ENCODE measurements at regions not wholly inside any gene's neighbourhood (a gene's known extent, or its start where the extent isn't known, plus 50 kb on each side); places are given as distances from the start of the nearest gene placed in this dataset.
"Not testable (repeated sequence)": the region's sequence is repeated elsewhere in the genome, so short reads cannot be mapped to it uniquely, and the experiment has no call there.

GRCh38 chr12:111247083-111247783, 121.7 kb downstream of the PHETA1 start:
- no peak for DNase-seq

DNA sequence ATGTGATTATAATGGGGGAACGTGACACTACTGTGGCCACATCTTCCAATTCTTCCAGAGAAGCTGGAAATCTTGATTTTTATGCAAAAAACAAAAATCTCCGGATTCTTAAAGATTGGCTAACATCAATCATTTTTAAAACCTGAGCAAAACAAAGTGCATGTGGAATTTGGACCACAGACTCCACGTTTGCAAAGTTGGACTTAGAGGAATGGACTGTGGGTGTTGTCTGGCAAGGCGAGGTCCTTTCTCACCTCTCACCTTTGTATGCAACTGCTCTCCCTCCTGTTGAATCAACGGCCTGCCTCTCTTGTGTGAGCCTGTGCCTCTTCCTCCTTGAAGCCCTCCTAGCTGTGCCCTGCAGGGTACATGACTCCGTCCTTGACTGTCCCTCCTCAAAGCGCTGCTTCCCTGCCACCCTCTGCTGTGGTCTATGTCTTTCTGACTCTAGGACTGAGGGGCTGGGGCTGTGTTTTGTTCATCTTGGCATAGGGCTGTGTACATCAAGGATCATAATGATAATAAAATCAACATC, 122.4 kb downstream of the PHETA1 start:
- no peak for DNase-seq

DNA sequence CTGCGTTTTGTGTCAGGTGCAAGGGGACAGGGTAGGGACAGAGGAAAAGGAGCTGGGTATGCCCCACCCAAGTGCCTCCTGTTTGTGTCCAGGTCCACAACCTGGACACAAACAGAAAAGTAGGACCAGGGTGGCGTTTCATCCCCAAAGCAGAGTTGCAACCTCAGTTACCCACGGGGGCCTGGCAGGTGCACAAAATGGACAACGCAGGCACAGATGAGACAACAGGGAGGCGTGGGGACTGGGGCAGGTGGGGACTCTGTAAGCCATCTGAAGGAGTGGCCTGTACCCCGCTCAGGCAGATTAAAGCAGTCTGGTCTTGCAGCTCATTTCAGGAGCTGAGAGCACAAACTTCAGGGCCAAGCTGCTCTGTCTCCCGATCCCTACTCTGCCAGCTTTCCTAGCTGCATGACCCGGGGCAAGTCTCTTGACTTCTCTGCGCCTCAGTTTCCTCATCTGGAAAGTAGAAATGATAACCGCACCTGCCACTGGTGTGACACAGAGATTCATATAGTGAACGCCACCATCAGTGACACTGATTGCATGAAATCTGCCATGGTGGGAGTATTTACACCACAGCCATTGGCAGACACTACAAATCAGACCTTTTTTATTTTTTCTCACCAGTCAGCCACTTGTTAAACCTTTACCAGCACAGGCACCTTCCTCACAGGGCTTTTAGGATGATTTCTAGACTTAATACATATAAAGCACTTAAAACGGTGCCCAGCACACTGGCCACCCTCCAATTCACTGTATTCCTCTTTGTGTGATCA, 123.0 kb downstream of the PHETA1 start:
- DNase-seq, result no peak

- DNase-seq, result no peak
These were observed 124.2 kb downstream of the PHETA1 start for GRCh38 chr12:111244673-111245072.

DNA sequence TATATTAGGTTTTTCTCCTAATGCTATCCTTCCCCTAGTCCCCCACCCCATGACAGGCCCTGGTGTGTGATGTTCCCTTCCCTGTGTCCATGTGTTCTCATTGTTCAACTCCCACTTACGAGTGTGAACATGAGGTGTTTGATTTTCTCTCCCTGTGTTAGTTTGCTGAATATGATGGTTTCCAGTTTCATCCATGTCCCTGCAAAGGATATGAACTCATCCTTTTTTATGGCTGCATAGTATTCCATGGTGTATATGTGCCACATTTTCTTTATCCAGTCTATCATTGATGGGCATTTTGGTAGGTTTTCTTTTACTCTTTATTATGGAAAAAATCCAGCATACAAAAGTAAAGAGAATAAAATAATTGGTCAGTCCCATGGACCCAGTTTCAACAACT, 126.1 kb downstream of the PHETA1 start:
- DNase-seq, result not testable (repeated sequence)

DNA sequence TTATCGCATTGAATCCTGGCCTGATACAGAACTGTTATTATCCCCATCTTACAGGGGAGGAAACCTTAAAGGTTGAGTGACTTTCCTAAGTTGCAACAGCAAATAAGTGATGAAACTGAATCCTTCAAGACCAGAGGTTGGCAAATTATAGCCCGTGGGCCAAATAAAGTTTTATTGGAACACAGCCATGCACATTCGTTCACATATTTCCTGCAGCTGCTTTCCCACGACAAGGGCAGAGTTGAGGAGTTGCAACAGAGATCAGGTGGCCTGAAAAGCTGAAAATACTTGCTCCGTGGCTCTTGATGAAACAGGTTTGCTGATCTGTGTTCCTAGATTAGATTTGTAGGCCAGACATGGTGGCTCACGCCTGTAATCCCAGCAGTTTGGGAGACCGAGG, 126.7 kb downstream of the PHETA1 start:
- DNase-seq, result no peak

DNA sequence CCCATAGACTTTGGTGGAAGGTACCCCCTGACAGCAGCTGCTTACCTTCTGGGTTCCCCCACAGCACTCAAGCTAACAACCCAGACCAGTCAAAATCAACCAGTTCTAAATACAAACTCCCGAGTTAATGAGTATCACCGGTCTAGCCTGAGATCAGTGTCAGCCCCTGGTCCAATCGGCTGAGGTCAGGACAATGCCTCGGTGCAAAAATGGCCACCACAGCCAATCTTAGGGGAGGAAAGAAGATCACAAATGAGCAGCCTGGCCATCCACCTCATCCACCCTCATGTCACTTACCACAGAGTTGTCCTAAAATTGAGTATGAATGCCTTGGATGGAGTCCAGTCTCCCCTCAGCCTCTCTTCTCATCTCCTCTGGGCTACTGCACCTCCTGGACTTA, 128.5 kb downstream of the PHETA1 start:
- DNase-seq, result no peak

DNA sequence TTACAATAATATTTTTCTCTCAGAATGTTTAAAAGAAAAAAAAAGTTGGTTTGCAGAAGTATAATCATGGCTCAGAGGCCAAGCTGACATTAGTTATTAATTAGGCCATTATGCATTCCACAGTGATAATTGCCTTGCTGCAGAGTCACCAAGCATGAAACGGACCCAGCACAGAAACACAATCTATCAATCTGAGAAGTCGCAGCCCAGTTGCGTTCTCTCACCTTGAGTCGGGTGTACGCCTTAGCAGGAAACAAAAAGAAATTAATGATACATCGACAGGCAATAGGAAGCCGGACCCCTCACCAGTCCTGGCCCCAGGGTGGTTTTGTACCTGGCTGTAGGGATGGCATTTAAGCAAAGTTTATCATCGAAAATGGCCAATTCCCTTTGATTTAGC, 129.7 kb downstream of the PHETA1 start:
- no peak for DNase-seq

- DNase-seq, result peak; percentile 34
These were observed 130.7 kb downstream of the PHETA1 start for GRCh38 chr12:111238075-111238734.

DNA sequence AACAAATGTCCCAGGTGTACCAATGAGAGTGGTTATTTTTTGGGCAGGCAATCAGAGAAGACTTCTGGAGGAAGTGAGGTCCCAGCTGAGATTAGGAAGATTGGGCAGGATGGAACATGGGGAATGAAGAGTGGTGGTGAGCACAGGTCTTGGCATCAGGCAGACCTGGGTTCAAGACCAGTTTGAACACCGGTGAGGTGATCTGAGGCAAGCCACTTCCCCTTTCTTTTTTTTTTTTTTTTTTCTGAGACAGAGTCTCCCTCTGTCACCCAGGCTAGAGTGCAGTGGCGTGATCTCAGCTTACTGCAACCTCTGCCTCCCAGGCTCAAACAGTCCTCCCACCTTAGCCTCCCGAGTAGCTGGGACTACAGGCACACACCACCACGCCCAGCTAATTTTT, 134.4 kb downstream of the PHETA1 start:
- DNase-seq, result not testable (repeated sequence)

DNA sequence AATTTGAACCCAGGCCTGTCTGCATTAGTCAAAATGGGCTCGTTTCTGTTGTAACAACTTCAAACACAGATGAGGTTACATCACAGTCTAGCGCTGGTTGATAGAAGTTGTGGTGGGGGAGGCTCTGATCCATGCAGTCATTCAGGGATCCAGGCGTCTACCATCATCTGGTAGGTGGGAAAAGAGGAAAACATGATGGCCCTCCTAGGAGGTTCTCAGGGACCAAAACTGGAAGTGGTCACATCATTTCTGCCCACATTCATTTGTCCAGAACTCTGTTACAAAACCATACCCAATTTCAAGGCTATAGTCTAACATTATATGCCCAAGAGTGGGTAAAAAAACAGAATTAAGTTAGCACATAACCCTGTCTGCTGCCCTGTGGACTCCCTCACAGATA, 135.1 kb downstream of the PHETA1 start:
- DNase-seq, result no peak

GRCh38 chr12:111230649-111231048, 138.2 kb downstream of the PHETA1 start:
- no peak for DNase-seq

DNA sequence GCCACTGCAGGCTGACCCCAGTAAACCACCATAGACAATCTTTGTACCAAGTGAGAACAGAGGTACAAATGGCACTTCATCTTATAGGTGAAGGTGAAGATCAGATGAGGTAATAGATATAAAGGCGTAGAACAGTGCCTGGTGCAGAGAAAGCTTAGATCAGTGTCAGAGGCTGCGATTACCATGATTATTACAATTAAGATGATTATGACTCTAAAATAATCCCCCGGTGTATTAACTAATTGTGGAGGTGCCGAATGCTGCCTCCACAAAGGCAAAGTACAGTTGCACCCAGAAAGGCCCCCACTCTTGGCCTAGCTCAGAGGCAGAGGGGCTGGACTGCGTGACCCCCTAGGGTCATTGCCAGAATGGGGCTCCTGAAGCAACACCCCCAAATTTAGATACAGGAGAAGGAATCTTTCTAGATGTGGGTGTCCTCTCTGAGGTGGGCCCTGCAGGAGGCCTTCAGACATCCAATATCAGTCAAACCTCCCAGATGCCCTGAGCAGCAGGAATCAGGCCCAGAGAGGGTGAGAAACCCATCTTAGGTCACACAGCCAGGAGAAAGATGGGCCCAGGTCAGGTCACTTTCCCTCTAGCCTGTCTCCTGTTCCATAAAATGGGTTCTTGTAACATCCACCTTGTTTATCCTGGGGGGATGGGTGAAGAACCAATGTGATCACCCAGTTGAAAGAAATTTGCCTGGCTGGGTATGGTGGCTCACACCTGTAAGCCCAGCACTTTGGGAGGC, 139.8 kb downstream of the PHETA1 start:
- DNase-seq, result no peak

DNA sequence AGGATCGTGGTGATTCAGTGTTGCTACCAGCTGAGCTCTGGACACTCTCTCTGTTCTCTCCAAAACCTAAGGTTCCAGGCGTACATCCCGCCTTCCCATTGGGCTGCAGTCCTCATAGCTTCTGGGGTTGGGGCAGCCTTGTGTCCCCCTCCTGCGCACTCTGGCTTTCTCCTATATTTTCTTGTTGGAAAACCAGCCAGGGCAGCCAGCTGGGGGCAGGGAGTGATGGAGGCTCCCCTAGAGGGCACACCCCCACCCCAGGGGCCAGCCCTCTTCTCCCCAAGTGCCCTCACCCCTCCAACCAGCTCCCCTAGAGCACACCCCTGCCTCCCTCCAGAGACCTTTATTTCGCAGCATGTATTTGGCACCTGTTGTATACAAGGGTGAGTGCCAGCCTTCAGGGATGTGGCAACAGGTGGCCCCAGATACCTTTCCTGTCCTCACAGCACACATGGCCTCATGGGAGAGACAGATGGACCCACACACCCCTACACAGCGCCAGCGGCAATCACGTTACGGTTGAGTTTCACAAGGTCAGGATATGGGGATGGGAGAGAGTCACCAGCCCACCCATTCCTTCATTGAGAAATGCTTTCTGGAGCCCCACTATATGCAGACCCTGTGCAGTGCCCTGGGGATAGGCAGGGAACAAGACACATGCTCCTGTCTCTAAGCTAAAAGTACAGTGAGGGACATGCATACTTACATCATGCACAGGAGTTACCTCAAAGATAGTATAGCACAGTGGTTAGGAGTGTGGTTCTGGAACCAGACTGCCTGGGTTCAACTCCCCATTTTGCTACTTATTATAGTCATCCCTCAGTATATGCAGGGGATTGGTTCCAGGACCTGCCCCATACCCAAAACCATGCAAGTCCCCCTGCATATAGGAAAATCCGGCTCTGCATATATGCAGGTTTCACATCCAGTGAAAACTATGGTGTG, 141.1 kb downstream of the PHETA1 start:
- no peak for DNase-seq

- DNase-seq, result no peak
These were observed 142.2 kb downstream of the PHETA1 start for GRCh38 chr12:111226680-111227079.

DNA sequence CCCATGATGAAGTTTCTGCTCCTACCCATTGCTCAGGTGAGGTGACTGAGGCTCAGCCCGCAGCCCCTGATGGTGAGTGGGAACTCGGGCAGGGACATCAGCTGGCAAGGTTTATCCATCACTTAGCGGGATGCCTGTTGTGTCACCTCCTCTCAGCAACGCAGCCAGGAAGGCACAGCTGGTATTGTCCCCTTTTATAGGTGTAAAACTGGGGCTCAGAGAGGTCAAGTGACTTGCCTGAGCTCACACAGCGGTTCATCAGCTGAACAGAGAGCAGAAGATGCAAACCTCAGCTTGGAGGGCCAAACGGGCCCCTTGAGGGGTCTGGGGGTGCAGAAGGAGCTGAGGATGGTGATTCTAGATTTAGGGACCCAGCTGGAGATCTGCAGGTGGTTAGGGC, 143.6 kb downstream of the PHETA1 start:
- no peak for DNase-seq

DNA sequence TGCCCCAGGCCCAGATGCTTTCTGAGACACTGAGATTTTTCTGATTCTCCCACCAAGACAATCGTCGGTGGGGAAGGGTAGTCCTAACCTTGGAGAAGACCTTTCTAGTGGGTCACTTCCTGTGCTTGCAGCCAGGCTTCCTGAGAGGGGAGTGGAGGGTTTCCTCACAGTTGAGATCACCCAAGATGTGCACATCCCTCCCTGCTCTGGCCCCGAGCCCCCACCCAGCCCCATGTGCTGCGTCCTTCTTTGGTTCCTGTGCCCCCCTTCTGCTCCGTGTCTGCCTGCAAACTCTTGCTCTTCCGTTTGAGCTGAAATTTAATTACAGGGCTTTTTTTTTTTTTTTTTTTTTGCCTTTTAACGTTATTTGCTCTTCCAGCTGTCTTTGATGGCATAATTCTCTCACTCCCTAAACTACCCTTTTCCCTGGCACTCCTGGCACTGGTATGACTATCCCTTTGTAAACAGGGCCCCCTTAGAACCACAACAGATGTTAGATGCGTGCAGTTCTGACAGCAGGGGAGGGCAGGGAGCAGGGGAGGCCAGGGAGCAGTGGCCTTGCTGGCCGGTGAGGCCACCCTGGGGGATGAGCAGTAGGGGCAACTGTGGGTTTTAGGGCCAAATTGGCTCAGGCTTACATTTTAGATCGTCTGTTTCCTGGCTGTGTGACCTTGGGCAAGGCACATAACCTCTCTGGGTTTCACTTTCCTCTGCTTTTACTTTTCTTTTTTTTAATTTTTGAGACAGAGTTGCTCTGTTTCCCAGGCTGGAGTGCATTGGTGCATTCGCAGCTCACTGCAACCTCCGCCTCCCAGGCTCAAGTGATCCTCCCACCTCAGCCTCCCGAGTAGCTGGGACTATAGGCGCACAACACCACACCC, 144.5 kb downstream of the PHETA1 start:
- peak; percentile 52 for DNase-seq

DNA sequence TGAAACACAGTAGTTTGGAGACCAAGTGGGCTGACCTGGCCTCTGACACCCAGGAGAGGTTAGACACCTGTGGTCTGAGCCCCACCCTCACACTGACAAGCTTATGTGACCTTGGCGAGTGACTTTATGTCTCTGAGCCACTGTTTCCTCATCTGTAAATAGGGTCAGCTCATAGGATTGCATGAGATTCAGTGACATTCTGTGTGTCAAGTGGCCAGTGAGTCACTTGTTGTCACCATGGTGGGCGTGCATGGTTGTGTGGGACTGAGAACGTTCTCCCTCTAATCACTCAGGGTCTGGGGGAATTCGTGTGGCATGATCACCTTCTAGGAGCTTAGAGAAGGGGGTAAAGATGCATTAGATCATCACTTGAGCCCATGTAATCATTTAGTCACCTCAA, 146.4 kb downstream of the PHETA1 start:
- DNase-seq, result no peak

GRCh38 chr12:111222027-111222414, 146.9 kb downstream of the PHETA1 start:
- peak; percentile 33 for DNase-seq
